GM18861 (cell line): ENCODE measurements at regions not wholly inside any gene's neighbourhood (a gene's known extent, or its start where the extent isn't known, plus 50 kb on each side); places are given as distances from the start of the nearest gene placed in this dataset.

Experiments
- ATAC-seq: cut with Tn5 transposase; IDR thresholded peaks from one replicate; pipeline ENCODE4 v1.9.1; 2021; ENCODE audit not compliant: unreplicated experiment

DNA sequence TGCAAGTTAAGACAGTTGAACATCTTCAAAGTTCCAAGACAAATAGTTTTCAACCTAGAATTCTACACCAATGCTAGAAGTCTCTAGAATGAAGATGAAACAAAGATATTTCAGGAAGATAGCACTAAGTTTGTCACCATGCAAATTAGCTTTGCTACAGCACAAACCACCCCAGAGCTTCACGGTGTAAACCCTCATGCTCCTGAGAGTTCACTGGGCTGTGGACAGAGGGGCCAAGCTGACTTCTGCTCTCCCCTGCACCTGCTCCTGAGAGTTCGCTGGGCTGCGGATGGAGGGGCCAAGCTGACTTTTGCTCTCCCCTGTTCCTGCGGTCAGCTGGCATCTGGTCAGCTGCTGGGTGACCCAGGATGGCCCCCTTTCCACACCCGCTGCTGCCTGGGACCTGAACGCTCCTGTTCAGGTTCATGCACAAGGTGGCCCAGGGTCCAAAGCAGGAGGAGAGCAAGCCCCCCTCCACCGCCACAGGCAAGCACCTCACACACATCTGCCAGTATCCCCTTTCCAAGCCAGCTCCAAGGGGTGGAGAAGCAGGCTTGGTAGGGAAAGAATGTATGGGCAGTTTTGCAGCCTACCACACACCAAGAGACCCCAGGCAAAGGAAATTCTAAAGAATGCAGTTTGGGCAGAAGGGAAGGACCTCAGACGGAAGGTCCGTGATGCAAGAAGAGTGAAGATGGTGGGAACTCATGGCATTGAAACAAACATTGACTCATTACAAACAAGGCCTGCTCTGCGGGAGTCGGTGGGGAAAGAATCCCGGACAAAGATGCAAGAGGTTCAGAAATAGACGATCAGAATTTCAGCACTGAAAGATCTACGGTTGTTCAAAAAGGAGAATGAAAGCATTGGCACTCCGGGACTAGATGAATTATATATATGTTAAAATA lies 137.8 kb upstream of the PPP2R2D start:
- no peak for ATAC-seq

DNA sequence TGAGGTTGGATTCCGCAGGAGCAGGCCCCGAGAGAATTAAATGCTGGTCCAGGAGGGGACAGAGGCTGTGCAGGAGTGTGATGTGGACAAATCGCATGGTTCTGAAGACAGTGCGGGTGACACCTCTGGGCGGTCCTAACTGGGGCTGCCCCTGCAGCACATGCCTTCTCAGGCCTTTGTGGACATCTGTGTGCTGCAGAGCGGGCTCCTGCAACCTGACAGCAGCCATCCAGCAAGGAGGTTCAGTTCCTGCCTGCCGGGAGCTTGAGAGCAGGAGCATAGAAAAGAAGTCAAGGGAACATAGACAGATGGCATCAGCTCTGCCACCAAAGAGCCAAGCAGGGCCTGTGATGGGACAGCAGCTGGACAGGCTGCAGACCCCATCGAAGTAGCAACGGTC lies 135.9 kb upstream of the PPP2R2D start:
- ATAC-seq, result no peak

DNA sequence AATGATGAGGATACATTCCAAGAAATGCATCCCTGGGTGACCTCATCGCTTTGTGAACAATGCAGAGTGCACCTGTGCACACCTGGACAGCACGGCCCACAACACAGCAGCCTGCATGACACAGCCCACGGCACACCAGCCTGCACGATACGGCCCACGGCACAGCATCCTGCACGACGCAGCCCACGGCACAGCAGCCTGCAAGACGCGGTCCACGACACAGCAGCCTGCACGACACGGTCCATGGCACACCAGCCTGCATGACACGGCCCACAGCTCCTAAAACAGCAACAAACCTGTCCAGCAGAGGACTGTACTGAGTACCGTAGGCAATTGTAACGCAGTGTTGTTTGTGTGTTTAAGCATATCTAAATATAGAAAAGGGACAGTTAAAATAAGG lies 134.7 kb upstream of the PPP2R2D start:
- ATAC-seq, result no peak

DNA sequence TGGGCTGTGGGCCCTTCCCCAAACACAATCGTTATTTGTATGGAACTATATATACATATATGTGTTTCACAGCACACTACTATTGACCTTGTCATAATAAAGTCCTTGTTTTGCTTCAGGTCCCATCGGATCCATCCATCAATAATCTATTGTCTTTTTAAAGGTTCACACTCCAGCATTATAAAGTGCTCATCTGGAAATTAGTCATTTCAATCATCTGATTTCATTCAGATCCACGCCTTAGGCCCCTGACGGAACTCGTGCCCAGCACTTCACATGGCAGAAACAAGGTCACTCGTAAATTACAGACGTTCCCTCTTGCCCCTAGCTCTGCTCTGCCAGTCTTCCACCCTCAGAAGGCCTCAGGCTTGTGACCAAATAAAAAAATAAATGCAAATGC lies 133.1 kb upstream of the PPP2R2D start:
- no peak for ATAC-seq

DNA sequence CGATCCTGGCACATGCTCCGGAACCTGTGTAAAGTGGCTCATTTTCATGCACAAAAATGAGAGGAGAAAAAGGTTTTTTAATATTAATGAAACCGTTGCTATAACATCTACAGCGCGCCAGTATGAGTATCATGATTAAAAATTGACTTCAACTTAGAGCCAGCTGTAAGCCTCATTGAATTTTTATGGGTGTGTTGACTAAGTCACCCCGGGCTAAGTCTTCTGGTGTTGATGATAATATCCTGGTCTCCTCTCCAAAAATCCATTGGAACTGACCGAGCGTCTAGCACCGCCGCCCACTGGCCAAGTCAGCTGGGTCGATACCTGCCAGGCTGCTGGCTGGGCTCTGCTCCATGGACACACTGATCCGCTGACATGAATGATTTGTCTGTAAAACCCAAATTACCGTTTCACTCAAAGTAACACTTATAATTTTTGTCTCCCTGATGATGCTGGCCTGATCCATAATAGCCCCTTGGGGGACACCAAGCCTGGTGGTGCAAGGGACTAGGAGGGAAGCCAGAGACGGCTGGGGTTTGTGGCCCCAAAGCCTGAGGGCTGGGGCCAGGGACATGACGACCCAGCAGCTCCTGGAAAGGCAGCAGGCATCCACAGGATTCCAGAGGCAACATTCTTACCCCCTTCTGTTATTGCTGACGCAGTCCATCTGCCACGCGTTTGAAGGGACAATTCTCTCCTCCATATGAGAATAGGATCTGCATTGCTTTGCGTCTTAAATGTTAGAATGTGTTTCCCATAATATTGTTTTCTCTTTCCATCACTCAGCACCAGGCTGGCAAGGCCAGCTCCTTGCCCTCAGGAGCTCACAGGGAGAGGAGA lies 131.0 kb upstream of the PPP2R2D start:
- ATAC-seq, result no peak

DNA sequence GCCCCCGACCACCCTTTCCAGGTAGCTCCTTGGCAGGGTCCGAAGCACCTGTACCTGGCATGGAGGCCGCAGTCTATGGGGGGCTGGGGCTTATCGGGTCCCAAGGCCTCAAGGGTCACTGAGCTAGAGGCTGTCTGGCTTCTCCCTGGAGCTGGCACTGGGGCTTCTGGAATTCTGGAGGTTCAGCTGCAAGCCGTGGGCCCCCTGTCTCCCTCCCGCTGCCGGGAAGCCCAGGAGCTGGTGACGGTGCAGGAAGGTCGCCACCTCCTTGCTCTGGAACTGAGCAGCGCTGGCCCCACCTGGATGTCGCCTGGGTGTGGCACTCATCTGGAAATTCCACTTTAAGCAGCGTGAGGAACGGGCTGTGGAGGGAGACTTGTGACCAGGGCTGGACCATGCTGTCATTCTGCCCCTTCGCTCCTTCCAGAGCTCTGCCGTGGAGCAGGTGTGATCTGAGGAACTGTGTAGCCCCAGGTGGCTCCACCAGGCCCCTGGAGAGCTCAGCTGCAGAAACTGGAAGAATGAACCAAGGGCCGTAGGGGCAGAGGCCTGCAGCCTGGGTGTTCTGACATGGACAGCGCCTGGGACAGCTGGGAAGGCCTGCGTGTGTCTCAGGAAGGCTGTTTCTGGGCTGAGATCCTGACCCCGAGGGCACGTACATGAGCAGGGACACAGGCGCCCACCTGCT lies 129.7 kb upstream of the PPP2R2D start:
- no peak for ATAC-seq

DNA sequence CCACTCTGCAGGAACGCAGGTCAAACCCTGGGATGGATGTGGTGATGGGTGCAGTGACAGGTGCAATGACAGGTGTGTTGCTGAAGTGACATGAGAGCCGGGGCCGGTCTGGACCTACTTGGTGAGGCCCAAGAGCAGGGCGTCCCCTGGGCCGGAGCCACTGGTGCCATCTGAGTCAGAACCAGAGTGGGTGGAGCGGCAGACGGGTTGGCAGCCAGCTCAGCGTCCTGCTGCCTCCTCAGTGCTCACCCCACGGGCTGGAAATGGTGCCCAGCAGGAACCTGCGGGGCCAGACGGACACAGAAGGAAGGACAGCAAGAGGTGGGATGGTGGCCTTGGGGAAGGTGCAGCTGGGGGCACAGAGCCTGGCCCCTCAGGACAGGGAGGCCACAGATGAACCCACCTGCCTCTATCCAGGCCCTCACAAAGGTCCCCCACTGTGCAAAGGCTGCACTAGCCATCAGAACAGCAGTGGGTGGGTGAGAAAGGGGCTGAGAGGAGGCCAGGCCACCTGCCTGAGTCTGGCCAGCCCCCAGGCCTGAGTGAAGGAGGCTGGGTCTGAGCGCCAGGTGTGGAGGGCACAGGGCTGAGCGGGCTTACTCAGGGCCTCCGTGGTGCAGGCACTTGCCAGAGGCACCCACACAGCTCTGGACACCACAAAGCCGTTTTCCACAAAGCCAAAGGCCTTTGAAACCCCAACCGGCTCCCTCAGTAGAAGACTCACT lies 129.0 kb upstream of the PPP2R2D start:
- no peak for ATAC-seq

DNA sequence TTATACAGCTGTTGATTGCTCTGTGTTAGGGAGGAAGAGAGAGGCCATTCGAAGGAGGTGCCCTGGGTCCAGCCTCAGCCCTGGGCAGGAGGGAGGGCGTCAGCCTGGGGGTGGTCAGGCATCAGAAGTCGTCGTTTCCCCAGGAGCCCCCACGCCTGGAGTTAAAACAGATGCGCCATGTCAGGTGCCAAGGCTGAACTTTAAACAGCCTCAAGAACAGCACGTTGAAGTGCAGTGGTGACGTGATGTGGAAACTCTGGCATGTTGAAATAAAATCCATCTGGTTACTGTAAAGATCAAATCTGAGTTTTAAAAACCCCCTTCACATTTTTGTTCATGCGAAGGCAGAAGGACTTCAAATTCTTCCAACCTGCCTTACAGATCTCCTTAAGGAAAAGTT lies 128.4 kb upstream of the PPP2R2D start:
- ATAC-seq, result no peak

DNA sequence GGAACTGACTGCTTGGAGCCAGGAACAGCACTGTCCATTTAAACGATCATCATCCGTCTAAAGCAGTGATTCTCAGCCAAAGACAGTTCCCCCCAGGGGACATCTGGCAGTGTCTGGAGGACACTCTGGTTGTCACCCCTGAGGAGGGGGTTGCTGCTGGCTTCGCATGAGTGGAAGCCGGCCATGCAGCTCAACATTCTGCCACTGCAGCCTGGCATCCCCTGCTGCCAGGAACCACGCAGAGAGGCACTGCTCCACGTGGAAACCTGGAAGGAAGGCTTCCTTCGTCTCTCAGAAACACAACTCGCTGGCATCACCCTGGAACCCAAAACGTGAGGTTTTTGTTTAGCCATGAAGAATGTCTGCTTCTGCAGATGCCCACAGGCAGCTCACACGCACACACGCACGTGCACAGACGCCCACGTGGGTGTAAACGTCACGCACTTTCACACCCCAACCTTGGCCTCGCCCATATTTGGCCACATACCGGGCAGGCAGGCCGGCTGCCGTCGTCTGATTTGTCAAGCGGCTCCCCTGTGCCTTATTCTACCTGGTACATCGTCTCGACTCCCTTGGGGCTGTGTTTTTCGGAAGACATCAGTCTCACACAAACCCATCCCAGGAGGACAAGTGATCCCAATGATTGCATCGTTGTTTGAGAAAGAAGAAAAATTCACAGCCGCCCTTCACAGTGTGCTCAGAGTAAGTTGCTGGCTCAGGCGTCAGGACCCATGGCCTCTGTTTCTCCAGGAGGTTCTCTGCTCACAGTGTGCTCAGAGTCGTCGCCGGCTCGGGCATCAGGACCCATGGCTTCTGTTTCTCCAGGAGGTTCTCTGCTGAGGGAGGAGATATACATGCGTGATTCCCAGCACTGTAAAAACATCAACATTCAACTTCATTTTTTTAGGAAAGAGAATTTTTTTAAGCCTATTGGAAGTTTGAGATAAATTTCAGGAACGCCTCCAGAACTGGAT lies 127.2 kb upstream of the PPP2R2D start:
- no peak for ATAC-seq

DNA sequence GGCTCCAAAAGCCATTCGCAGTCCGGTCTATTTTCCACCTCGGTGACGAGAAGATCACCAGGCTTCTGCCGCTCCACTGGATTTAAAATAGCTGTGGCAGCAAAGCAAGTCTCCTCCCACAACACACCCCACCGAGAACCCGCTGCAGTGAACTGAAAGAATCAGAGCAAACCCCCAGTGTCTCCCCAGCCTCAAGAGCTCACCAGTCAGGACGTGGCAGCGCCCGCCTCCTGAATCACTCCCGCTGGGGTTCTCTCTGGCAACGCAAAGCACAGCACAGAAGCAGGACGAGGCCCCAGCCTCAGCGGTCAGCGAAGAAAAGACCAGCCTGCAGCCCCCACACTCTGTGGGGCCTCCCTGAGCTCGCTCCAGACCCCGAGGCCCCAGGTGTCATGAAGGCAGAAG lies 126.1 kb upstream of the PPP2R2D start:
- no peak for ATAC-seq

DNA sequence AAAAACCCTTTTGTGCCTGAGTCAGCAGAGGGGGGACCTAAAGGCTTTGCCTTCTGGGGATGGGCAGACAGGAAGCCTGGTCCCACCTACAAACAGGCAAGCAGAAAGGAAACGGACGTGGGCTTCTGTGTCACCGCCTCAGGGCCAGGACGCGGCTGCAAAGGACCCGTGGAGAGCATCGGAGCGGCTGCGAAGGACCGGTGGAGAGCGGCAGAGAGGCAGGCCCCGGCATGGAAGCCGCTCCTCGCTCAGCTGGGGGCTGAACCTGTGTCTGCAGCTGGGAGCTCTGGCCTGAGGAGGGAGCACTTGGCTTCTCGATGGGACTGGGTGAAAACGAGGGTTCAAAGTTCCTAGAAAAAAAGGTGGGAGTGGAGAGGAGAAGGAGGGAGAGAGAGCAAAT lies 125.4 kb upstream of the PPP2R2D start:
- ATAC-seq, result no peak

DNA sequence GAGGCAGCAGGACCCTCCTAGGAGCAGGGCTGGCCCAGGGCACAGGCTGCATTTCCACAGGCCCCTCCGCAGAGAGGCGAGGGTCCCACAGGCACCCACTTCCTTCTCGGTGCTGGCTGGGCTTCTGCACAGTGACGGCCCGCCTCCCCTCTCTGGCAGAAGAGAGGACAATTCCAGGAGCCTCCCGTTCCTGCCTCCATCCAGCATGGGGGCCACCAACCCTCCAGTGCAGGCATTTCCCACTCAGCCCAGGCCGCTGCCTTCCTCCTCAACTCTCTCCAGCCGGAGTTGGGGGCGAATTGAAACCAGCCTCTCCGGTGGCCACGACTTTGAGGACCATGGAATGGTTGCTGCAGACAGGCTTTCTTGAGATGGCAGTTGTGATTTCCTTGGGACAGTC lies 125.0 kb upstream of the PPP2R2D start:
- ATAC-seq, result no peak

DNA sequence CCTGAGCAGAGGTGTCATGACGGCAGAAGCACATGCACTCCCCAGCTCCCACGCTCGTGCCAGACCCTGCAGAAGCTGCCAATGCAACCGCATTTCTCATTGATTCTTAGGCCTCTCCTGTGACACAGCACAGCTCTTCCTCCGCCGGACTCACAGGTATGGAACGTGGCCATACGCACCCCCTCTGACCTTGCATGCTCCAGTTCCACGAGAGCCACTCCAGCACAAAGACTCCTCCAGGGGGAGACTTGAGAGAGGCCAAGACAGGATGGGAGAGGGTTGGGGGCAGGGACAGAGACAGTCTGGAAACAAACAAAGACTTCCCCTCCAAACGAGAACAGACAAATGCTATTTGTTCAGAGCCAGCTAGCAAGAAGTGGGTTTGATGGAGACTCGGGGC lies 124.3 kb upstream of the PPP2R2D start:
- no peak for ATAC-seq

DNA sequence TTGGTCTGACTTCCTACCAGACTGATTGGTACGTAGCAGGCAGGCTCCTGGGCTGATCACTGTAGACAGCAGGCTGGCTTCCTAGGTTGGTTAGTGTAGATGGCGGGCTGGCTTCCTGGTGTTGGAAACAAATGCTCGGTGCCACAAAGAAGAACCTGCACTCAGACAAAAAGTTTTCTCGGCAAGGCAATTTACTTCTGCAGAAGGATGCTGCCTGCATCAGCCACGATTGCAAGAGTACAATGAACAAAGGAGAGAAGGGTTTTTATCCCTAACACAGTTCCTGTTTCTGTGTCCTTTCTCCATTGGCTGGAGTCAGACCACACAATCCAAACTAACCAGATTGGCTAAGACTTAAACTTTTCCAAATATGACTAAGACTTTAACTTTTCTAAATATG lies 123.6 kb upstream of the PPP2R2D start:
- no peak for ATAC-seq

DNA sequence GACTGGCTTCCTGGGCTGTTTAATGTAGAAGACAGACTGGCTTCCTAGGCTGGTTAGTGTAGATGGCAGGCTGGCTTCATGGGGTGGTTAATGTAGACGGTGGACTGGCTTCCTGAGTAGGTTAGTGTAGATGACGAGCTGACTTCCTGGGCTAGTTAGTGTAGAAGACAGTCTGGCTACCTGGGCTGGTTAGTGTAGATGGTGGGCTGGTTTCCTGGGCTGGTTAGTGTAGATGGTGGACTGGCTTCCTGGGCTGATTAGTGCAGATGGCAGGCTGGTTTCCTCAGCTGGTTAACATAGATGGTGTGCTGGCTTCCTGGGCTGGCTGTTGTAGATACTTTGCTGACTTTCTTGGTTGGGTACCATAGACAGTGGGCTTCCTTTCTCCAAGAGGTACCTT lies 122.9 kb upstream of the PPP2R2D start:
- ATAC-seq, result no peak

DNA sequence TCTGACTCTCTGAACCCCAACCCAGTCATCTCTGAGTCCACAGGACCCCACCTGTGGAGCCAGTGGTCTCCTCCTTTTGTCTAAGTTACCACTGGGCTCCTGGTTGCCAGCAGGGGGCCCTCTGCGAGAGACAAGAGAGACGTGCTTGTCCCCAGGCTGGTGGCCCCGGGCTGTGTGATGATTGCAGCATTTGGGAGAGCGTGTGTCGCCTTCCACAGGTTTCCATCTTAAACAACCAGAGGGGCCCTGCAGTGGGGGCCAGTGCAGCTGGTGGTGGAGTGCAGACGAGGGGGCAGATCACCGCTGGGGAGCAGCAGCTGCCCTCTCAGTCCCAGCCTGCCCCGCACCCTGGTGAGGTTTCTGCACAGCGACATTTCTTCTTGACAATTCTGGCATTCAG lies 122.4 kb upstream of the PPP2R2D start:
- no peak for ATAC-seq

DNA sequence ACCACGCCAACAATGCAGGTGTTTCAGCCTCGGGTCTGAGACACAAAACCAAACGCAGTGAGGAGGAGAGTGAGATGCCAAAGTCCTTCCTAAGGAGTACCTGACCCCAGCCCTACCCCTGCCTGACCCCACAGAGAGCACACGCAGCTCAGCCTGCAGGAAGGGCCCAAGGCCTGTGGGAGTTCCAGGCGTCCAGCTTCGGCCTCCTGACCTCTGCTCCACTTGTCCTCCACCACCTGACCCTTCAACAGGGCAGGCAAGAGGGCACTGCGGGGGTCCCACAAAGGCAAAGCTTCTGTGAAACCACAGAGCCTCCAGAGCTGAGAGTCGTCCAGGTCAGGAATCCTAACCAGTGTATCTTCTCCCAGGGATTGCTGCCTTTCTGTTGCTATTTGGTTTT lies 122.0 kb upstream of the PPP2R2D start:
- ATAC-seq, result no peak

DNA sequence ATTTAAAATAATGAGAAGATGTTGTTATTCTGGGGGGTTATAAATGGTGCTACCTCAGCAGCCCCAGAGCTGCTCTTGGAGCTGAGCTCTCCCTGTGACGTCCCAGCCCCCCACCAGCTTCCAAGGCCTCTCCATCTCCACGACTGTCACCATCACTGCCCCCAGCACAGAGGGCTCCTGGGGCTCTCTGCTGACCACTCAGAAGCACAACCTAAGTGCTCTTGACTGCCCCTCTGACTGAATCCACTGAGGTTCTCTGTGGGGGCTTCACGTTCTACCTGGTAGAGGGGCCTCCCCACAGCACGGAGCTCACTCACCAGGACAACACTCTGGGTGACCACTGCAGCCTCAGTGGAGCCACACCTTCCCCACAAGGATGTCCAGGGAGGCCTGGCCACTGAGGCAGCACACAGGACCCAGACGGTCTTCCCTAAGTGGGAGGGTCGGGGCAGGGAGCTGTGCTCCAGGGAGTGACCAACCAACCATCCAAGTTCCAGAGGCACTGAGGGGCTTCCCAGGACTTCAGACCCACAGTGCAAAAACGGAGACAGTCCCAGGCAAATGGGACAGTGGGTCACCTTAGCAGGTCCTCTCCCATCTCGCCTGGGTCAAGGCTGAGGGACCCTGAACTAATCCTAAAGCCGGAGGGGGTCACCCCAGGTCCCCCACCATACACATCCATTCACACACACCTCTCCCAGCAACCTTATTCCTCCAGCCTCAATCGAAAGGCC lies 121.0 kb upstream of the PPP2R2D start:
- ATAC-seq, result no peak

DNA sequence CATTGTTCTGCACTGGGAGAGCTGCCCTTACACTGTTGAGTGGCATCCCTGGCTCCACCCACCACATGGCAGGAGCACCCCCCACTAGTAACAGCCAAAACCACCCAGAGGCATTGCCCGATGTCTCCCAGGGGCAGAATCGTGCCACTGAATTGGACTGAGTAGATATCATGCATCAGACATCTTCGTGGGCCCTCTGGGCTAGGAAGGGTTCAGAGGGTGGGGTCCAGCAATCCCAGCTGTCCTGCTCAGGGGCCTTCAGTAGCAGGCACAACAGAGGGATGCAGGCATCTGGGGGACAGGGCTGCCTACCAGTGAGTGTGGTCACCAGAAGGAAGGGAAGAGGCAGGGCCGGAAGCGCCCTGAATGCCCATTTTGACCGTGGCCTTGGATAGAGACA lies 119.7 kb upstream of the PPP2R2D start:
- no peak for ATAC-seq
